HG02642 (cell line): ENCODE measurements at regions not wholly inside any gene's neighbourhood (a gene's known extent, or its start where the extent isn't known, plus 50 kb on each side); places are given as distances from the start of the nearest gene placed in this dataset.
"Not testable (repeated sequence)": the region's sequence is repeated elsewhere in the genome, so short reads cannot be mapped to it uniquely, and the experiment has no call there.

Experiments used
- ATAC-seq: cut with Tn5 transposase; IDR thresholded peaks from one replicate; pipeline ENCODE4 v1.9.1; 2021; ENCODE audit warnings: mild to moderate bottlenecking; ENCODE audit not compliant: unreplicated experiment, poor library complexity

GRCh38 chr2:87258887-87259286 is 237.2 kb upstream of the PLGLB1 start:
- ATAC-seq: not testable (repeated sequence)

DNA sequence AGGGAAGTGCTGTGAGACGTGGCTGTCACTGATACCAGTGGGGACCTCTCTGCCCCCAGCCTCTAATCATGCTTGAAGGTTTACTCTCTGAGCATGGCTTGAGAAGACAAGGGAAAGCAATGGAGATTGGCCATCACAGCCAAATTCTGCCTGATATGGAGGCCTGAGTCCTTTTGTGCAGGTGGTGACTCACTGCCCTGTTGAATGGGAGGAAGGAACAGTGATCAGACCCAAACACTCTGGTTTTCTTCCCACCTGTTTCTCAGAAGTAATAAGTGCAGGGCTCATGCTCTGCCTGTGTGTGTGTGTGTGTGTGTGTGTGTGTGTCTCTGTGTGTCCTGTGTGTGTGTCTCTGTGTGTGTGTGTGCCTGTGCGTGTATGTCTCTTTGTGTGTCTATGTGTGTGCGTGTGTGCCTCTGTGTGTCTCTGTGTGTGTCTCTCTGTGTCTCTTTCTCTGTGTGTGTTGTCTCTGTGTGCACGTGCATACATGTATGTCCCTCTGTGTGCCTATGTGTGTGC is 240.6 kb upstream of the PLGLB1 start:
- ATAC-seq: not testable (repeated sequence)

DNA sequence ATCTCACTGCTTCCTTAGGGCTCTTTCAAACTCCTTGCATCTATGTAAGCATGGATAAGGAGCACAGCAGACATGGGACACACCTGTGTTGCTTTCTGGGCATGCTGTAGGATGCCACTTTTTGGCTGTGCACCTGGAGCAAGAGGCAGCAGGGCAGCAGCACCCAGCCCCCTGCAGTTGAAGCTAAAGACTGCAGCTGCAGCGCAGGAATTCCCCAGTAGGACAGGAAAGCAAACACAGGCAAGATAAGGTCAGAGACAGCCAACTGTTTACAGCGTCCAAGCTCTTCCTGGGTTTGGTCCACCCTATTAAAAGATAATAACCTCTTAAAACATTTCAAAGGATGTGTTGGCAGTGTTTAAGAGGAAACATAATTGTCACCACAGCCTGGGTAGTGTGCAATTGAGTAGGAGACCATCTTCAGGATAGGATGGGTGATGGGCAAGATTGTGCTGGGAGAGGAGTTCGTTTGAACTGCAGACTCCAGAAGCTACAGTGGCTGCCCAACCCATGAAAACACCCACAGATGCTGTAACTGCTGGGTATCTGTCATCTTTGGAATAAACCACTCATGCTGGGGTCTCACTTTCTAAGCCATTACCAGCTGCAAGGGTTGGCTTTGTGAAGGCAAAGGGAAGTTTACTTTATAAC is 242.3 kb upstream of the PLGLB1 start:
- not testable (repeated sequence) for ATAC-seq

DNA sequence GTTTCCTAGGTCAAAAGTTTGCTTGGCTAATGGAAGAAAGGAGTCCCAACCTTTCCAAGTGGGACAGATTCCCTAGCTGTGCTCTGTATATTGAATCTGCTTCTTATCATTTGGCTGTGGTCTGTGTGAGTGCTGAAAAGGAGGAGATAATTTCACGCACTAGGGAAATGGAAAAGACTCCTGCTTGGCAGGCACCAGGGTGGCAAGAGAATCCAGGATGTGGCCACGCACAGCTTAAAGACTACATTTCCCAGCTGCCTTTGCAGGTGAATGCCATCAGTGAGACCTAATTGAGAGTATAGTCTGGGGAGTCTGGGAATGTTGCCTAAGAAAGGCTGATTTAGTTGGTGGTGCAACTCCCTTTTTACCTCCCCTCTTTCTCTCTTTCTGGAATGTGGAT is 253.5 kb upstream of the PLGLB1 start:
- not testable (repeated sequence) for ATAC-seq

- ATAC-seq: not testable (repeated sequence)
These were observed 254.5 kb upstream of the PLGLB1 start for GRCh38 chr2:87275974-87276629.

- ATAC-seq: not testable (repeated sequence)
These were observed 255.0 kb upstream of the PLGLB1 start for GRCh38 chr2:87276673-87277072.

- not testable (repeated sequence) for ATAC-seq
These were observed 256.1 kb upstream of the PLGLB1 start for GRCh38 chr2:87277734-87278133.

DNA sequence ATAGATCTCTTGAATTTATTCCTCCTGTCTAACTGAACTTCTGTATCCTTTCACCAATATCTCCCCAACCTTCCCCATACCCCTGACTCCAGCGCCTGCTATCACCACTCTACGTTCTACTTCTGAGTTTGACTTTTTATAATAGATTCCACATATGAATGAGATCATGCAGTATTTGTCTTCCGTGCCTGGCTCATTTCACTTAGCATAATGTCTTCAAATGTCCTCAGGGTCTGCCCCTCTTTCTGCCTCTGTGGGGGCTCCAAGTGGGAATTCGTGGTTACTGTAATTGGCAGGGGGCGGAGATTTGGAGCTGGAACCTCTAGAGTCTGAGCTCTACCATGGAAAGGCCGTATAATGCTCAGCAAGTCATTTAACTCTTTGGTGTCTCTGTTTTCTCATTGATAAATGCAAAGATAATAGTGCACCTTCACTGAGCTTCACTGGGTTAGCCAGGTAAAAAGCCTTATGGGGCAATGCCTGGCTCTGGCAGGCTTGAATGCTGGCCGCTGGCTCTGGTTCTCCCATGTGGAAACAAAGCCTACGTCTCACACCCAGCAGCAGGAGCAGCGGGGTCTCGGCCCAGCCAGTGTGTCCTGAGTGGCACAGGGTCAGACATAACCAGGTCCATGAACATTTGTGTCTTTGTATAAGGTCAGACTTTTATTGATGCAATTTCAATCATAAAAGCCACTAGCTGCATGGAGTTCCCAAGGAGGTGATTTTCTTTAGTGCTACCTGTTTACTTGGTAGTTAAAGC is 259.1 kb upstream of the PLGLB1 start:
- ATAC-seq: not testable (repeated sequence)

DNA sequence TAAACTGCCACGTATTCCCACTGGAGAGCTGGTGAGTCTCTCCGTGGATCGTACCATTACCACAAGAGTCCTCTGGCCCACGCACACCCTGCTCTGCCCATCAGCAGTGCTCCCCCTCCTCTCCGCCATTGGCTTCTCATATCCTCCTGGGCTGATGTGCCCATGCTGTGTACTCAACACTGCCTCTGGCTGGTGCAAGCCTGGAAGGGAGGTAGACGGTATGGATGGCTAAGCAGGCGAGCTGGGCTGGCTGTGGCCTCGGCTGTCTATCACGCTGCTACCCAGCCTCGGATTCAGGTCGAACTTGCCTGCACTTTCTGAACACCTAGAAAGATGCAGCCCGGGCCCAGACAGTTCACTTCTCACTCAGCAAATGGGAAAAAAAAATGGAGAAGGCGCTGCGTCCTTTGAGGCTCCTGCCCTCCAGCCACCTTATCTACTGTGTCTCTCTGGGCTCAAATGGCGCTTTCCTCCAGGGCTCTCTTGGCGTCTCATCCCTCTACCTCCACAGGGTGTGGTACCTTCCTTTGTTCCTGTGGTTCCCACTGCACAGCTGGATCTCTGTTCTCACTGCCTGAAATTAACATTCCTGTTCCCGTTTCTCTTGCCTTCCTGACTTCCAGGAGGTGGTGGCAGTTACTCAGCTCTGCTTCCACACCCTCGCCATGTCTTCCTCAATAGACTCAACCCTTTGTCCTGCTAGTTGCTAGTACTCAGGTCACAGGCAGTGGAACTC is 262.3 kb upstream of the PLGLB1 start:
- ATAC-seq: not testable (repeated sequence)

DNA sequence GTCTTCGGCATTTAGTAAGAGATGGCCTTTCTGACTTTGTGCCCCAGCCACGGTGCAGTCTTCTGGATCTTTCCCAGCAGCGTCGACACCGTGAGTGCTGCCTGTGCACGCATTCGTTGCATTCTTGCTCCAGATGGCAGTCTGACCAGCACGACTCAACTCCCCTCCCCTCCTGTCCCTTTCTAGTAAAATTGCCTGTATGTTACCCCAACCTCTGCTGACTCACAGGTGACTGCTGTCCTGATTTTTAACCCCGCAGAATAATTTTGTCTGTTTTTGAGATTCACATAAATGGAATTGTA is 262.8 kb upstream of the PLGLB1 start:
- ATAC-seq: not testable (repeated sequence)

DNA sequence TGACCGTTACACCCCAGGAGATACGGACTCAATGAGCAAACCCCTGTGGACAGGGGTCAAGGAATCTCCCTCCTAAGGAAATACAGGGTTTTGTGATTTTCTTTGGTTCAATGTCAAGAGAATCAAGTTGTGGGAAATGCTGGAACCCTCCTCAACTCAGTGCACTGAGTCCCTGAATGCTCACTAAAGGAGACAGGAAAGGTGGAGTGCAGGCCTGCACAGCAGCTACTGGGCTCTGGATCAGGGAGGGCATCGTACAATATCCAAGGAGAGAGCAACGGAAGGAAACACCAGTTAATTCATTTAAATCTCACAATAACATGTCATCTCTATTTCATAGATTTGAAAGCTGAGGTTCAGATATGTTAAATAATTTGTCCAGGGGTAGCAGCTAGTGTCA is 263.5 kb upstream of the PLGLB1 start:
- not testable (repeated sequence) for ATAC-seq

- ATAC-seq: peak; percentile 69
These were observed 269.1 kb upstream of the PLGLB1 start for GRCh38 chr2:87290566-87291307.

DNA sequence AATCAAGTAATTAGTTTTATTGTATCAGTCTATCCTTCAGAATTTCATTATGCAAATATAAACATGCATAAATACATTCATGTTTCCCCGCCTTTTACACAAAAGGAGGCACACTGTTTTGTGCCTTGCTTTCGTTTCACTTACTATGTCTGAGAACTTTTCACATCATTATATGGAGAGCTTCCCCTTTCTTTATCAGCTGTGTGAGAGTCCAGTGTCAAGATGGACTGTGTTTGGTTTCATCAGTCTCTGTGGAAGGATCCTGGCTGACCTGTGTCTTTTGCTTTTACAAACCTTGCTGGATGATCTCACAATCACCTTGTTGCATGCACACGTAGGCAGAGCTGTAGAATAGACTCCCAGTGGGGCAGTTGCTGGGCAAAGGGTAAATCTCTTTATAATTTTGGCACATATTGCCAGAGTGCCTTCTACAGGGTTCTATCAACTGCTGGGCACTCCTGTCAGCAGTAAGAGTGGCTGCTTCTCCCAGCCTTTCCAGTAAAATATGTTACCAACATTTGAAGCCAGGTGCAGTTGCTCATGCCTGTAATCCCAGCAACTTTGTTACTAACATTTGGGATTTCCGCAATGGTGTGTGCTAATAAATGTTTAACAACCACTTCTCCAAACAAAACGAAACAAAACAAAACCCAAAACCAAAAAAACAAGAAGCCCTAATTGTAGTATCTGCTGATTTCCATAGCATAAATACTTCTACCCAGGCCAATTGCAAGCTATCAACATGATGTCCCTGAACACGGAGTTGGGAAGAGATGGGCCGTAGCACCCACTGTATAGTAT is 270.0 kb upstream of the PLGLB1 start:
- not testable (repeated sequence) for ATAC-seq

GRCh38 chr2:87293931-87294594 is 272.4 kb upstream of the PLGLB1 start:
- ATAC-seq: not testable (repeated sequence)

DNA sequence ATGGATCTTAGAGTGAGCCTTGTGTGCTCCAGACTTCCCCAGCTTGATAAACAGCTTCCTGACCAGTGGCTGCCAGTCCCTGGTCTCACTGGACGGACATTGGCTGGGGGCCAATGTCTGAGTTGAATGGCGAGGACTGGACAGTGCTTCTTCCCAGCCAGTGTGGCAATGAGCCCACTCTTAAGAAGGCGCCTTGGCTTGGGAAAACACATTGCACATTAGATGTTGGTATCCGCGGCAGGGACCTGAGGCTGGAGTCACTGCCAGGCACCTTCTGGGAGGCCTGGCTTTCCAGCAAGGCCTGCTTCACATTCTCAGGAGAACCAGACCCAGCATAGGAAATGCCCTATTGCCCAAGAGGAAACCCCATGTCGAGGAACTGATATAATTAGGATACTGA is 273.5 kb upstream of the PLGLB1 start:
- ATAC-seq: not testable (repeated sequence)

GRCh38 chr2:87301349-87301748 is 279.7 kb upstream of the PLGLB1 start:
- ATAC-seq: not testable (repeated sequence)

DNA sequence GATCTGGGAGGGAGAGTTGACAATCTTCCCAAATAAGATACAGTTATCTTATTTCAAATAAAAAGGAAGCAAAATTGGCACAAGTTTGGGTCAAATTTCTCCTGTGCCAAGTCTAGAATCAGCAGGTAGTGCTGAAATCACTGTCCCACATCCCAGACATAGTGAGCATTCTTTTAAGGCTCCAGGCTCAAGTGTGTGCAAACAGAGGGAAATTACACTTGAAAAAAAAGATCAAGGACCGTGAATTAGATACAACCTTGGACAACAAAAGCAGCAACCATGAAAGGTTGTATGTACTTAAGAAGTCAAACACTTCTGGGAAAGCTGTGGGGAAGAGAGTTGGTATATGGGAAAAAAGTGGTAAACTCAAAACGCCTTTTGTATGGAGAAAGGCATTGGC is 280.2 kb upstream of the PLGLB1 start:
- not testable (repeated sequence) for ATAC-seq

GRCh38 chr2:87308621-87309020 is 287.0 kb upstream of the PLGLB1 start:
- not testable (repeated sequence) for ATAC-seq
